Fibroblast of pulmonary artery (primary cell): ENCODE measurements at regions not wholly inside any gene's neighbourhood (a gene's known extent, or its start where the extent isn't known, plus 50 kb on each side); places are given as distances from the start of the nearest gene placed in this dataset.

ENCODE experiments used
- DNase-seq: peaks from one replicate; pipeline ENCODE4 v3.0.0-alpha.2; 2010; ENCODE audit warnings: low read depth
- H3K4me3 ChIP-seq: replicated peaks from 2 replicates; pipeline ENCODE4 v1.5.1; 2011; ENCODE audit warnings: low read depth, mild to moderate bottlenecking, control low read depth, low read length, moderate library complexity
- CTCF ChIP-seq: IDR thresholded peaks from 2 replicates; pipeline ENCODE4 v1.5.1; 2011; ENCODE audit warnings: mild to moderate bottlenecking, control low read depth, low read length, inconsistent platforms; ENCODE audit errors: missing control alignments

- no peak for DNase-seq
- no peak overlapping the region for H3K4me3 ChIP-seq
- no peak for TF ChIP-seq CTCF
Measured at GRCh38 chr3:81394651-81395524, 366.6 kb downstream of the GBE1 start.

- no peak for TF ChIP-seq CTCF
- DNase-seq = no peak
Measured at GRCh38 chr3:81393251-81393650, 368.2 kb downstream of the GBE1 start.

DNA sequence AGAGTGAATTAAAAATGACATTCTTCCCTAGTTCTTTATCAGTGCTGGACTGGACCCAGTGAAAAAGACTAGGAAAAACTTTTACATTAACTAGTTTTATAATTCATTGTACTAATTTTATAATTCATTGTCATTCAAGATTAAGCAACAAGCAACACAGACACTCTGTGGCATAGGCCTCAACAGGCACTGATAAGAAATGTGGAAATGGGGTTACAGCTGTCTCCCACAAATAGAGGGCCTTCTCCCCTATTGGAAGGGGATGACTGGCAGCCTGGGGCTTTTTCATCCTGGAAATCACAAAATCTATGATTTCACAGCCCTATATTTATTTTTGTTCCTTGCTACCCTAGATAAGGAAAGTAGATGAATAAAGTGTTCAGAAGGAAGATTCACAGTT is 370.6 kb downstream of the GBE1 start:
- H3K4me3 ChIP-seq = no peak overlapping the region
- no peak for TF ChIP-seq CTCF
- DNase-seq = no peak

More at GRCh38 chr3:81393251-81393650, 368.2 kb downstream of the GBE1 start:
- no peak overlapping the region for H3K4me3 ChIP-seq

DNA sequence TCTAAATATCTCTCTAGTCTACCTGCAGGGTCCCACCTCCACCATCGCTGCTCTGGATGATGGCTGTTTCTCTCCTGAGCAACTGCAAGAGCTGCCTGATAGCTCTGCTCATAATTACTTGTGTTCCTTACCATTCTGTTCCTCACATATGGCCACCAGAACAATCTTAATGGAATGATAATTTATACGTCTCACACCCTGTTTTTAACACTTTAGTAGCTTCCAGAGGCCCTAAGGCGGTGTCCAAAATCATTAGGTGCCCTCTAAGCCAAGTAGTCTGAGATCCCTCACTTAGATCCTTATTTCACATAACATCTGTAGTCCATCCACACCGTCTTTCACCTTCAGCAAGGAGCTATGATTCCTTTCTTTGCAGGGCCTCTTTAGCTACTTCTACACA is 373.3 kb downstream of the GBE1 start:
- H3K4me3 ChIP-seq = no peak overlapping the region
- no peak for TF ChIP-seq CTCF
- DNase-seq = no peak

GRCh38 chr3:81382470-81382869 is 379.0 kb downstream of the GBE1 start:
- no peak for TF ChIP-seq CTCF
- DNase-seq = no peak

GRCh38 chr3:81380234-81380633 is 381.2 kb downstream of the GBE1 start:
- DNase-seq = no peak
- TF ChIP-seq CTCF = no peak
- no peak overlapping the region for H3K4me3 ChIP-seq

More at GRCh38 chr3:81382470-81382869, 379.0 kb downstream of the GBE1 start:
- no peak overlapping the region for H3K4me3 ChIP-seq
